H9 (cell line): ENCODE measurements at regions not wholly inside any gene's neighbourhood (a gene's known extent, or its start where the extent isn't known, plus 50 kb on each side); places are given as distances from the start of the nearest gene placed in this dataset.

ENCODE experiments used
- DNase-seq: peaks from one replicate; pipeline ENCODE4 v3.0.0-alpha.2; 2017
- H2AFZ ChIP-seq: one replicate; pipeline ENCODE4 v1.6.1; 2013; ENCODE audit warnings: mild to moderate bottlenecking, low read length, control low read depth, moderate library complexity
- H2AK5ac ChIP-seq: 2 replicates; pipeline ENCODE4 v1.6.1; 2013; ENCODE audit warnings: low read length, control low read depth, mixed read lengths; ENCODE audit not compliant: insufficient read length
- H2BK120ac ChIP-seq: one replicate; pipeline ENCODE4 v1.6.1; 2013; ENCODE audit warnings: low read depth, mild to moderate bottlenecking, low read length, control low read depth, inconsistent platforms; ENCODE audit not compliant: poor library complexity, severe bottlenecking
- H2BK12ac ChIP-seq: 2 replicates; pipeline ENCODE4 v1.6.1; 2013; ENCODE audit warnings: low read length, control low read depth, mixed read lengths, low read depth; ENCODE audit not compliant: insufficient read length
- H2BK15ac ChIP-seq: 2 replicates; pipeline ENCODE4 v1.6.1; 2013; ENCODE audit warnings: low read depth, low read length, control low read depth
- H2BK20ac ChIP-seq: one replicate; pipeline ENCODE4 v1.6.1; 2013; ENCODE audit warnings: low read depth, mild to moderate bottlenecking, low read length, control low read depth, inconsistent platforms; ENCODE audit not compliant: poor library complexity, severe bottlenecking
- H2BK5ac ChIP-seq: 2 replicates; pipeline ENCODE4 v1.6.1; 2013; ENCODE audit warnings: low read length, control low read depth, mixed read lengths; ENCODE audit not compliant: insufficient read length
- H3K14ac ChIP-seq: 2 replicates; pipeline ENCODE4 v1.6.1; 2013; ENCODE audit warnings: low read length, control low read depth; ENCODE audit not compliant: insufficient read depth
- H3K18ac ChIP-seq: 2 replicates; pipeline ENCODE4 v1.6.1; 2013; ENCODE audit warnings: low read depth, mild to moderate bottlenecking, mixed read lengths, low read length, control low read depth; ENCODE audit not compliant: insufficient read length
- H3K23ac ChIP-seq: 2 replicates; pipeline ENCODE4 v1.6.1; 2013; ENCODE audit warnings: low read length, control low read depth, mixed read lengths, low read depth; ENCODE audit not compliant: insufficient read length
- H3K23me2 ChIP-seq: 2 replicates; pipeline ENCODE4 v1.6.1; 2013; ENCODE audit warnings: low read depth, mild to moderate bottlenecking, mixed read lengths, low read length, control low read depth; ENCODE audit not compliant: insufficient read length, poor library complexity, severe bottlenecking
- H3K27ac ChIP-seq: 2 replicates; pipeline ENCODE4 v1.5.1; 2013; ENCODE audit warnings: low read length, control low read depth, mixed read lengths, low read depth; ENCODE audit not compliant: insufficient read length
- H3K27me3 ChIP-seq: 2 replicates; pipeline ENCODE4 v1.6.1; 2013; ENCODE audit warnings: low read length, control low read depth, inconsistent platforms; ENCODE audit not compliant: insufficient read depth
- H3K4ac ChIP-seq: 2 replicates; pipeline ENCODE4 v1.6.1; 2013; ENCODE audit warnings: low read depth, mild to moderate bottlenecking, control low read depth, inconsistent platforms, low read length, moderate library complexity
- H3K4me1 ChIP-seq: 2 replicates; pipeline ENCODE4 v1.6.1; 2013; ENCODE audit warnings: low read length, control low read depth, inconsistent platforms; ENCODE audit not compliant: insufficient read depth
- H3K4me2 ChIP-seq: 2 replicates; pipeline ENCODE4 v1.6.1; 2013; ENCODE audit warnings: low read length, control low read depth, mixed read lengths; ENCODE audit not compliant: insufficient read length, insufficient read depth
- H3K56ac ChIP-seq: 2 replicates; pipeline ENCODE4 v1.6.1; 2013; ENCODE audit warnings: low read depth, mild to moderate bottlenecking, mixed read lengths, low read length, control low read depth; ENCODE audit not compliant: insufficient read length
- H3K79me1 ChIP-seq: 2 replicates; pipeline ENCODE4 v1.6.1; 2013; ENCODE audit warnings: low read depth, mild to moderate bottlenecking, moderate library complexity, low read length, control low read depth, inconsistent platforms; ENCODE audit not compliant: insufficient read depth, poor library complexity, severe bottlenecking
- H3K79me2 ChIP-seq: 2 replicates; pipeline ENCODE4 v1.6.1; 2013; ENCODE audit warnings: low read length, control low read depth, inconsistent platforms; ENCODE audit not compliant: insufficient read depth
- H3K9ac ChIP-seq: 2 replicates; pipeline ENCODE4 v1.6.1; 2013; ENCODE audit warnings: low read length, control low read depth, mixed read lengths; ENCODE audit not compliant: insufficient read length; ENCODE audit errors: extremely low read depth
- H3K9me3 ChIP-seq: one replicate; pipeline ENCODE4 v1.6.1; 2013; ENCODE audit warnings: low read depth, low read length, inconsistent platforms; ENCODE audit not compliant: control insufficient read depth
- H3T11ph ChIP-seq: one replicate; pipeline ENCODE4 v1.6.1; 2013; ENCODE audit warnings: mild to moderate bottlenecking, low read length, control low read depth, inconsistent platforms
- H4K20me1 ChIP-seq: one replicate; pipeline ENCODE4 v1.6.1; 2013; ENCODE audit not compliant: control insufficient read depth, insufficient read length, insufficient read depth
- H4K5ac ChIP-seq: 2 replicates; pipeline ENCODE4 v1.6.1; 2013; ENCODE audit warnings: low read depth, mild to moderate bottlenecking, mixed read lengths, low read length, control low read depth; ENCODE audit not compliant: insufficient read length
- H4K8ac ChIP-seq: replicated peaks from 2 replicates; pipeline ENCODE4 v1.6.1; 2013; ENCODE audit warnings: low read length, control low read depth, mixed read lengths, low read depth; ENCODE audit not compliant: insufficient read length
- H4K91ac ChIP-seq: 2 replicates; pipeline ENCODE4 v1.6.1; 2013; ENCODE audit warnings: low read depth, mild to moderate bottlenecking, moderate library complexity, mixed read lengths, low read length, control low read depth; ENCODE audit not compliant: insufficient read length
- H3K27ac Mint-ChIP-seq, 3 experiments: 2 replicates in 2 of 3; 3 replicates in 1 of 3; pipeline ENCODE4 v1.8.0; 2020 to 2021; ENCODE audit warnings: mixed read lengths in 3 of 3, mild to moderate bottlenecking in 1 of 3, moderate library complexity in 1 of 3
- H3K27me3 Mint-ChIP-seq: 2 replicates; pipeline ENCODE4 v1.8.0; 2021; ENCODE audit warnings: low read depth, mild to moderate bottlenecking, moderate library complexity, mixed read lengths
- H3K36me3 Mint-ChIP-seq, 3 experiments: 2 replicates in 2 of 3; 3 replicates in 1 of 3; pipeline ENCODE4 v1.8.0; 2020 to 2021; ENCODE audit warnings: low read depth in 3 of 3, mixed read lengths in 3 of 3; ENCODE audit not compliant: insufficient read depth in 1 of 3
- H3K4me1 Mint-ChIP-seq, 2 experiments: 2 replicates each; pipeline ENCODE4 v1.8.0; 2020; ENCODE audit warnings: mixed read lengths in 2 of 2
- H3K4me3 Mint-ChIP-seq, 2 experiments: 2 replicates in 1 of 2; 3 replicates in 1 of 2; pipeline ENCODE4 v1.8.0; 2020 to 2021; ENCODE audit warnings: mild to moderate bottlenecking in 2 of 2, mixed read lengths in 2 of 2, moderate library complexity in 1 of 2
- H3K9me3 Mint-ChIP-seq, 2 experiments: 2 replicates in 1 of 2; 3 replicates in 1 of 2; pipeline ENCODE4 v1.8.0; 2020; ENCODE audit warnings: mild to moderate bottlenecking in 2 of 2, mixed read lengths in 2 of 2, moderate library complexity in 1 of 2
- CTCF ChIP-seq: fragments of 200-600 bp; sonication (generic); conservative IDR thresholded peaks from 3 replicates; pipeline ENCODE4 v1.8.0; 2021; ENCODE audit warnings: antibody characterized with exemption, mild to moderate bottlenecking
- WGBS: extraction: QIAGEN DNeasy Blood & Tissue Kit; methylation state at CpG from one replicate; pipeline ENCODE4 v1.1.7; 2013; ENCODE audit warnings: missing lambda C conversion rate, low lambda C conversion rate, mixed read lengths; ENCODE audit not compliant: insufficient read length; ENCODE audit errors: extremely low coverage; 5-methylcytosine and 5-hydroxymethylcytosine counted together

- Histone ChIP-seq H3T11ph (no peak overlapping the region), H4K91ac (no peak overlapping the region), H3K27ac (no peak overlapping the region), H2BK120ac (no peak overlapping the region), H2BK15ac (no peak overlapping the region), H3K79me1 (no peaks in the 10 kb centered on the region), H3K23me2 (no peaks in the 10 kb centered on the region), H3K4ac (no peak overlapping the region), H3K18ac (no peak overlapping the region), H2BK20ac (no peak overlapping the region), H3K56ac (no peak overlapping the region), H3K9me3 (no peaks in the 10 kb centered on the region), H4K8ac (no peak overlapping the region), H2AK5ac (no peak overlapping the region), H3K23ac (no peak overlapping the region), H4K5ac (no peak overlapping the region), H3K9ac (no peak overlapping the region), H3K4me1 (no peaks in the 10 kb centered on the region), H2AFZ (no peak overlapping the region), H3K27me3 (no peaks in the 10 kb centered on the region), H3K14ac (no peak overlapping the region), H3K4me2 (no peak overlapping the region), H4K20me1 (no peaks in the 10 kb centered on the region), H3K79me2 (no peaks in the 10 kb centered on the region), H2BK12ac (no peak overlapping the region), H2BK5ac (no peak overlapping the region)
- DNase-seq: no peak
- H3K36me3 Mint-ChIP-seq: no peaks in the 10 kb centered on the region
- H3K9me3 Mint-ChIP-seq: no peaks in the 10 kb centered on the region; a peak in 1 of 5 replicates
- no peak for TF ChIP-seq CTCF
- H3K4me1 Mint-ChIP-seq: no peaks in the 10 kb centered on the region
- WGBS: no CpG with 5 or more reads among the region's 4 CpGs
- H3K27ac Mint-ChIP-seq: no peak overlapping the region
- H3K4me3 Mint-ChIP-seq: no peak overlapping the region
- peaks cover 7% of the 10 kb centered on the region for H3K27me3 Mint-ChIP-seq
These were observed 457.9 kb downstream of the TSN start for GRCh38 chr2:122213312-122213711.
